ENCODE measurements at regions not wholly inside any gene's neighbourhood (a gene's known extent, or its start where the extent isn't known, plus 50 kb on each side); places are given as distances from the start of the nearest gene placed in this dataset.

- TF ChIP-seq CTCF (IDR thresholded peaks at IDR 0.05) = no peak
- no peak for TF ChIP-seq ZNF138 (CRISPR knock-in tag; conservative IDR thresholded peaks at IDR 0.05)
- no peak for TF ChIP-seq NR2C2 (CRISPR knock-in tag; IDR thresholded peaks at IDR 0.05)
- no peak for TF ChIP-seq ELF4 (CRISPR knock-in tag; IDR thresholded peaks at IDR 0.05; ENCODE audit: low read depth)
- TF ChIP-seq ATF1 (CRISPR knock-in tag; IDR thresholded peaks at IDR 0.05) = no peak
Observed at GRCh38 chr3:178233371-178234071, 302.7 kb upstream of the KCNMB2 start.
